ENCODE measurements at regions not wholly inside any gene's neighbourhood (a gene's known extent, or its start where the extent isn't known, plus 50 kb on each side); places are given as distances from the start of the nearest gene placed in this dataset.
"Not testable (repeated sequence)": the region's sequence is repeated elsewhere in the genome, so short reads cannot be mapped to it uniquely, and the experiment has no call there.

GRCh38 chr17:19470530-19471261 is 59.7 kb downstream of the RNF112 start:
- H3K27ac ChIP-seq, result no peak overlapping the region
- no peak for DNase-seq (ENCODE audit: low read depth, low spot score)

- not testable (repeated sequence) for DNase-seq (ENCODE audit: low read depth, low spot score); H3K27ac ChIP-seq
These were observed 59.2 kb upstream of the SLC47A1 start for GRCh38 chr17:19474405-19474804.

- not testable (repeated sequence) for H3K27ac ChIP-seq; DNase-seq (ENCODE audit: low read depth, low spot score)
These were observed 57.9 kb upstream of the SLC47A1 start for GRCh38 chr17:19475800-19476199.

GRCh38 chr17:19482576-19482975 is 51.1 kb upstream of the SLC47A1 start:
- no peak for DNase-seq (ENCODE audit: low read depth, low spot score)
- peak overlapping the region; percentile 18 for H3K27ac ChIP-seq

All from epithelial cell of prostate (primary cell).